ENCODE measurements at regions not wholly inside any gene's neighbourhood (a gene's known extent, or its start where the extent isn't known, plus 50 kb on each side); places are given as distances from the start of the nearest gene placed in this dataset.
"Not testable (repeated sequence)": the region's sequence is repeated elsewhere in the genome, so short reads cannot be mapped to it uniquely, and the experiment has no call there.

DNA sequence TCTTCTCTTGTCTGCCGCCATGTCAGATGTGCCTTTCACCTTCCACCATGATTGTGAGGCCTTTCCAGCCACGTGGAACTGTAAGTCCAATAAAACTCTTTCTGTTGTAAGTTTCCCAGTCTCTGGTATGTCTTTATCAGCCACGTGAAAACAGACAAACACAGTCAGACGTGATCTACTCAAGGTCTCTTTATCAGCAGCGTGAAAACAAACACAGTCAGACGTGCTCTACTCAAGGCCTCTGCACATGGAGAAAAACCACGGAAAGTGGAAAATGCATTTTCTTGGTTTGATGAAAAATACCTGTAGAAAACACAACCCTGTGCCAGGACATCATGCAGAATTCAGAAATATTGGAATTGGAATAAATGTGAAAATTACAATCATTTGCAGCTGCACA is 1115.7 kb downstream of the TMEM121 start:
- TF ChIP-seq, protein P1, sequence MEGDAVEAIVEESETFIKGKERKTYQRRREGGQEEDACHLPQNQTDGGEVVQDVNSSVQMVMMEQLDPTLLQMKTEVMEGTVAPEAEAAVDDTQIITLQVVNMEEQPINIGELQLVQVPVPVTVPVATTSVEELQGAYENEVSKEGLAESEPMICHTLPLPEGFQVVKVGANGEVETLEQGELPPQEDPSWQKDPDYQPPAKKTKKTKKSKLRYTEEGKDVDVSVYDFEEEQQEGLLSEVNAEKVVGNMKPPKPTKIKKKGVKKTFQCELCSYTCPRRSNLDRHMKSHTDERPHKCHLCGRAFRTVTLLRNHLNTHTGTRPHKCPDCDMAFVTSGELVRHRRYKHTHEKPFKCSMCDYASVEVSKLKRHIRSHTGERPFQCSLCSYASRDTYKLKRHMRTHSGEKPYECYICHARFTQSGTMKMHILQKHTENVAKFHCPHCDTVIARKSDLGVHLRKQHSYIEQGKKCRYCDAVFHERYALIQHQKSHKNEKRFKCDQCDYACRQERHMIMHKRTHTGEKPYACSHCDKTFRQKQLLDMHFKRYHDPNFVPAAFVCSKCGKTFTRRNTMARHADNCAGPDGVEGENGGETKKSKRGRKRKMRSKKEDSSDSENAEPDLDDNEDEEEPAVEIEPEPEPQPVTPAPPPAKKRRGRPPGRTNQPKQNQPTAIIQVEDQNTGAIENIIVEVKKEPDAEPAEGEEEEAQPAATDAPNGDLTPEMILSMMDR (IDR thresholded peaks at IDR 0.05; ENCODE audit: insufficient read depth, low read length): no peak
- H3K4me3 ChIP-seq (ENCODE audit: low read depth, low read length): no peak overlapping the region
- DNase-seq (ENCODE audit: low read depth): no peak

DNA sequence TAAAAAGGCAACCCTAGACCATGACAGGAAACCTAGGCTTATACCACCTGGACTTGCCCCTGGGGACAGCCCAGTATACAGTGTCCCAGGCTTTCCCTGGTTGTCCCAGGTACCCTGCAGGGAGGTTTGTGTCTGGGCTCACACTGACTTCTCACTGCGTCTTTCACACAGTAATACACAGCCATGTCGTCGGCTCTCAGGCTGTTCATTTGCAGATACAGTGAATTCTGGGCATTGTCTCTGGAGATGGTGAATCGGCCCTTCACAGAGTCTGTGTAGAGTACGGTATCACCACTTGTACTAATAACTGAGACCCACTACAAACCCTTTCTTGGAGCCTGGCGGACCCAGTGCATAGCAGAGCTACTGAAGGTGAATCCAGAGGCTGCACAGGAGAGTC is 1116.6 kb downstream of the TMEM121 start:
- H3K4me3 ChIP-seq (ENCODE audit: low read depth, low read length); DNase-seq (ENCODE audit: low read depth): not testable (repeated sequence)

DNA sequence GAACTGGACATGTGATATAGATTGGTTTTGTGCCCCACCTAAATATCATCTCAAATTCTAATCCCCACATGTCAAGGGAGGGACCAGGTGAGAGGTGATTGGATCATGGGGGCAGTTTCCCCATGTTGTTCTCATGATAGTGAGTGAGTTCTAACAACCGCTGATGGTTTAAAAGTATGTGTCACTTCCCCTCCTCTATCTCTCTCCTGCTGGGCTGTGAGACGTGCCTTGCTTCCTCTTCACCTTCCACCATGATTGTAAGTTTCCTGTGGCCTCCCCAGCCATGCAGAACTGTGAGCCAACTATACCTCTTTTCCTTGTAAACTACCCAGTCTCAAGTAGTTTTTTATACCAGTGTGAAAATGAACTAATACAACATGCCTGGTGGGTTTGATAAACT is 1122.5 kb downstream of the TMEM121 start:
- not testable (repeated sequence) for DNase-seq (ENCODE audit: low read depth); H3K4me3 ChIP-seq (ENCODE audit: low read depth, low read length)

DNA sequence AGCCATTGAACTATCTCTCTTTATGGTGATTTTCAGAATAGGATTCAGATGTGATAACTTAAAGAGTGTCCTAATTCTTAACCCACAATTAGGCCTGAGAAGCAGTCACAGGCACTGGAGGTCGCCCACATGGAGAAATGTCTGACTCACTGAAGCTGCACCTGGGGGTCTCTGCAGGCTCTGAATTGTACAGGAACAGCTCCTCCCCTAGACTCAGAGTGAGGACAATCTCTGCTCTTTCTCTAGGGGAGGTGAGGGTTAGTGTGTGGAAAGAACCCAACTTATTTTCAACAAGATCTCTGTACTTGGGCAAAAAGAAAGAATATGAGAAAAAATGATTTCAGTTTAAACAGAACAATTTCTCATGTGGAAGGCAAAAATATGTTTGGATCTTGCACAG is 1124.6 kb downstream of the TMEM121 start:
- TF ChIP-seq, protein P1 (IDR thresholded peaks at IDR 0.05; ENCODE audit: insufficient read depth, low read length): no peak

DNA sequence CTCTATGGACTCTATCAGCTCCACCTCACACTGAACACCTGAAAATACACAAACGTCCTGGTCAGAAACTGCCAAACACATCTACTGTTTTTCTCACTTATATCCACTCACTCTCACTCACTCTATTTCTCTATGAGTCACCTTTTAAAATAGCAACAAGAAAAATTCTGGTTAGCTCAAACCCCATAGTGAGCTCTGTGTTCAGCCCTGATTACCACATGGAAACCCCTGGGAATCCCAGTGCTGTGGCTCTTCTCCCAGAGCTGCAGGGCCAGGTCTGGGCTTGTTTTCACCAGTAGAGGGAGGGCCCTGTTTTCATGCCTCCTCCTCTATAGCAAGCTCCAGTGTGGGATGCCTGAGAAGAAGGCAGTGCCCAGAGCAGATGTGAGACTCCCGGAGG is 1126.1 kb downstream of the TMEM121 start:
- DNase-seq (ENCODE audit: low read depth): no peak
- H3K4me3 ChIP-seq (ENCODE audit: low read depth, low read length): no peak overlapping the region
- TF ChIP-seq, protein P1 (IDR thresholded peaks at IDR 0.05; ENCODE audit: insufficient read depth, low read length): no peak

More for the DNA sequence above, 1124.6 kb downstream of the TMEM121 start:
- H3K4me3 ChIP-seq (ENCODE audit: low read depth, low read length): no peak overlapping the region
- no peak for DNase-seq (ENCODE audit: low read depth)

DNA sequence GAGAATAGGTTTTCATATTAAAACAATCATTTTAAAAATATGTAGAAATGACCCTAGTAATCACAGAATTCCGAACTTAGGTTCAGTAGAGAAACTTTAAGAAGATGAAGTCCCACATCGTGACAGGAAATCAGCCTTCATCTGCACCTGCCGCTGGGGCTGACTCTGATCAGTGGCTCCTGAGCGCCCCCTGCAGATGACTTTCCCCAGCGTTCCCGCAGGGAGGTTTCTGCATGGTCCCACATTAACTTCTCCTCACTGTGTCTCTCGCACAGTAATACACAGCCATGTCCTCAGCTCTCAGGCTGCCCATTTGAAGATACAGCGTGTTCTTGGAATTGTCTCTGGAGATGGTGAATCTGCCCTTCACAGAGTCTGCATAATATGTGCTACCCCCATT is 1131.1 kb downstream of the TMEM121 start:
- TF ChIP-seq, protein P1 (IDR thresholded peaks at IDR 0.05; ENCODE audit: insufficient read depth, low read length): no peak
- no peak for DNase-seq (ENCODE audit: low read depth)
- no peak overlapping the region for H3K4me3 ChIP-seq (ENCODE audit: low read depth, low read length)

DNA sequence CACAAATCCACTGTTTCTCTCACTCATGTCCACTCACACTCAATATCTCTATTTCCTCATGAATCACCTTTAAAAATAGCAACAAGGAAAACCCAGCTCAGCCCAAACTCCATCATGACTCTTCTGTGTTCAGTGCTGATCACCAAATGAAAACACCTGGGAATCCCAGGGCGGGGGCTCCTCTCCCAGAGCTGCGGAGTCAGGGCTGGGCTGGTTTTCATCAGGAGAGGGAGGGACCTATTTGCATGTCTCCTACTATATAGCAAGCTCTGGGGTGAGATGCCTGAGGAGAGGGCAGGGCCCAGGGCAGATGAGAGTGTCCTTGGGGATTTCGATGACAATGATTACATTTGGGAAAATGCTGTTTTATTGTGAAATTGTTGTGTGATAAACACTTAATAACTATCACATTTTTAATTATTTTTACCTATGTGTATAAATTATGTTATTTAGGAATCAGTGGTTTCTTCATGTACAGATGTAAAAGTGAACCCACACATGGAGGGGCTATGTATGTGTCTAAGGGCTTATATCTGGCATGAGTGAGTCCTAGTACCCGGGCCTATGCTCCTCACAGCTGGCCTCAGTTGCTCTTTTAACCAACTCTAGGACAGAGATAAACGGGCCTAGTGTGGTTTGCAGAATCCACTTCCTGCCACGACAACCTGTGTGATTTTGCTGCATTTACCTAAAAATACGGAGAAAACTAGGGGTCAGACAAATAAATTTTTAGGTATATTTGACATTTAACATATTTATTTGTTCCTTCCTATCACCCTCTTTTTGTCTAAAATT is 1131.9 kb downstream of the TMEM121 start:
- not testable (repeated sequence) for DNase-seq (ENCODE audit: low read depth); H3K4me3 ChIP-seq (ENCODE audit: low read depth, low read length)

DNA sequence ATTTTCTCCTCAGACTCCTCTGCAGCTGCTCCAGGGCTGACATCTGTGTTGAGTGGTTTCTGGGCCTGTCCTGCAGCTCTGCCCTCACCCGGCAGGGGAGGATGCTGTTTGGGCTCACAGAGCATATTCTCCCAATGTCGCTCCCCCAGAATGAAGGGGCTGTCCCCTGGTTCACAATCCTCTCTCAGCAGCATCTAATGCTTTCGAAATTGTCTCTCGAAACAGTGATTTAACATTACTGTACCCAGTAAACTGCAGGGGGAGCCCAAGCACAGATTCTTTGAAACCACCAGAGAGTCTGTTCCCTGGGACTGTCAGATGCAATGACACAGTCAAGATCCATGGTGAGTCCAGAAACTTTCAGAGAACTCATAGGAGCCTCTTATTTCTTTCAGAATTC is 1135.2 kb downstream of the TMEM121 start:
- DNase-seq (ENCODE audit: low read depth); H3K4me3 ChIP-seq (ENCODE audit: low read depth, low read length): not testable (repeated sequence)

DNA sequence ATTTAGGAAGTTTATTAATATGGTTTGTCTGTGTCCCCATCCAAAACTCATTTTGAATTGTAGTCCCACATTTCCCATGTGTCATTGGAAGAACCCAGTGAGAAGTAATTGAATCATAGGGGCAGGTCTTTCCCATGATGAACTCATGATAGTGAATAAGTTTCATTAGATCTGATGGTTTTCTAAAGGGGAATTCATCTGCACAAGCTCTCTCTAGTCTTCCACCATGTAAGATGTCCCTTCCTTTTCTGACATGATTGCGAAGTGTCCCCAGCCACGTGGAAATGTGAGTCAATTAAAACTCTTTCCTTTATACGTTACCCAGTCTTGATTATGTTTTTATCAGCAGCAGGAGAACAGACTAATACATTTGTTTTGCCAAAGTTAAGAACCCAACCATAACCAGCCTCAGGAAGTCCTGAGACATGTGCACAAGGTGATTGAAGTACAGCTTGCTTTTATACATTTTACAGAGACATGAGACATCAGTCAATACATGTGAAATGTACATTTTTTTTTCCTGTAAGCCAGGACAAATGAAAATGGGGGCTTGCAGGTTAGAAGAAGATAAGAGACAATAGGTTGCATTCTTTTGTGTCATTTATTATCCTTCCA is 1136.7 kb downstream of the TMEM121 start:
- H3K4me3 ChIP-seq (ENCODE audit: low read depth, low read length): no peak overlapping the region
- no peak for DNase-seq (ENCODE audit: low read depth)
- TF ChIP-seq, protein P1 (IDR thresholded peaks at IDR 0.05; ENCODE audit: insufficient read depth, low read length): no peak

DNA sequence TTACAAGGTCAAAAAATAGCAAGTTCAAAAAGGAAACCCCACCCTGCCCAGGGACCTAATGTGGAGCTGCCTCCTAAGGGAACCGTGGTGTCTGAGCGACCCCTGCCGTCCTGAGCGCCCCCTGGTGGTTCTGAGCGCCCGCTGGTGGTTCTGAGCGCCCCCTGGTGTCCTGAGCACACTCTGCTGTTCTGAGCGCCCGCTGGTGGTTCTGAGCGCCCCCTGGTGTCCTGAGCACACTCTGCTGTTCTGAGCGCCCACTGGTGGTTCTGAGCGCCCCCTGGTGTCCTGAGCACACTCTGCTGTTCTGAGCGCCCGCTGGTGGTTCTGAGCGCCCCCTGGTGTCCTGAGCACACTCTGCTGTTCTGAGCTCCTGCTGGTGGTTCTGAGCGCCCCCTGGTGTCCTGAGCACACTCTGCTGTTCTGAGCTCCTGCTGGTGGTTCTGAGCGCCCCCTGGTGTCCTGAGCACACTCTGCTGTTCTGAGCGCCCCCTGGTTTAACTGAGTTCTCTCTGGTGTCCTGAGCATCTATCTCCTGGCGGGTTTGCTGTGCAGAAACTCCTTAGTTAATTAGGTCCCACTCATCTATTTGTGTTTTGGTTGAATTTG is 1137.5 kb downstream of the TMEM121 start:
- DNase-seq (ENCODE audit: low read depth); H3K4me3 ChIP-seq (ENCODE audit: low read depth, low read length): not testable (repeated sequence)
